ENCODE measurements at regions not wholly inside any gene's neighbourhood (a gene's known extent, or its start where the extent isn't known, plus 50 kb on each side); places are given as distances from the start of the nearest gene placed in this dataset.
"Not testable (repeated sequence)": the region's sequence is repeated elsewhere in the genome, so short reads cannot be mapped to it uniquely, and the experiment has no call there.

DNA sequence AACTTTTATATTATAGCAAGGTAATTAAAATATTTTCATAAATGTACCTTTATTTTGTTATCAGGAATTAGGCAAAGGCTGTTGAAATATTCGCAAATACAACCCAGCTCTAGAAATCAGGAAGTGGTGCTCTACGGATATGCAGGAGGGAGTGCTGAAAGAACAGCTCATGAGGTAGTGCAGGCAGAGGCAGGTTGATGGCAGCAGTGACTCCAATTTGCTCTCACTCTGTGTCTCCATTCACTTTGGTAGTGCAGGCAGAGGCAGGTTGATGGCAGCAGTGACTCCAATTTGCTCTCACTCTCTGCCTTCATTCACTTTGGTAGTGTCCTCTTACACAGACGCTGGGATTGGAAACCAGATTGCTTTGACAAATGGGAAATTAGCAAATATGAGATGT lies 277.9 kb downstream of the TRIML1 start:
- no peak for DNase-seq (ENCODE audit: low spot score)
- intact Hi-C loops (cut with DNase I) = no loop called here
- ATAC-seq = no peak

GRCh38 chr4:188423039-188423438 lies 283.8 kb downstream of the TRIML1 start:
- ATAC-seq (no peak), DNase-seq (ENCODE audit: low spot score) (no peak)
- intact Hi-C loops (cut with DNase I) = no loop called here

DNA sequence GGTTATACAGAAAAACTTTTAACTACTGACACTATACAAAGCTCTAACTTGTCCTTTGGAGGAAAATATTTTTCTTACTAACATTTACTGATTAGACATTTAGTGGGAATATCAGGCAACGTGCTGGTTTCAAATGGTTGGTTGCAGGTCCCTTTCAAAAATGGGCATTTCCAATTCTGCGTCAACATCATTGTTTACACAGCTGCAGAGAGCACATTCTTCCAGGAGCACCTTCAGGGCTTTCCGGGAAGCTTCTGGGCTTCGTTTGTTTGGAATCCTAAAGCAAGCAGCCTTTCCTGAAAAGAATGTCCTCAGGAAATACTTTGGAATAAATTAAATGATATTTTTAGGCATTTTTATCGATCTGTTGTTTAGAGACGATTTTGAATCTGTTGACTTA lies 289.7 kb downstream of the TRIML1 start:
- ATAC-seq = peak; percentile 70
- intact Hi-C loops (cut with DNase I) = no loop called here

DNA sequence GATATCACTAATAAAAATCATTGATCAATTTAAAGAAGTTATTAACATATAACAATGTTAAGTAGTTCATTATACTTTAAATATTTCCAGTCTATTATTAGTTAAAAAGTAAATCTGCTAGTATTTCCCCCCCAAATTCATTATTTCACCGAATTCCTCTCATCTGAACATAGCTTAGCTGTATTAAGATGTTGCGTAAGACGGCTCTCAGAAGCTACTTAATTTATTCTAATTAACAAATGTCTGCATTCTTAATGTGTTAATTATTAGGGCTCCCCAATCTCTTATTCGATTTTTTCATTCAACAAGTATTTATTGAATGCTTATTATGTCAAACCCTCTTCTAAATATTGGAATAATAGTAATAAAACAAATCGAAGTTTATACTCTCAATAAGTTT lies 290.7 kb downstream of the TRIML1 start:
- intact Hi-C loops (cut with DNase I) = no loop called here

More for the DNA sequence above, 289.7 kb downstream of the TRIML1 start:
- no peak for DNase-seq (ENCODE audit: low spot score)

GRCh38 chr4:188430384-188430783 lies 291.1 kb downstream of the TRIML1 start:
- ATAC-seq (peak; percentile 55), DNase-seq (ENCODE audit: low spot score) (no peak)
- intact Hi-C loops (cut with DNase I) = no loop called here

More for the DNA sequence above, 290.7 kb downstream of the TRIML1 start:
- ATAC-seq (no peak), DNase-seq (ENCODE audit: low spot score) (no peak)

DNA sequence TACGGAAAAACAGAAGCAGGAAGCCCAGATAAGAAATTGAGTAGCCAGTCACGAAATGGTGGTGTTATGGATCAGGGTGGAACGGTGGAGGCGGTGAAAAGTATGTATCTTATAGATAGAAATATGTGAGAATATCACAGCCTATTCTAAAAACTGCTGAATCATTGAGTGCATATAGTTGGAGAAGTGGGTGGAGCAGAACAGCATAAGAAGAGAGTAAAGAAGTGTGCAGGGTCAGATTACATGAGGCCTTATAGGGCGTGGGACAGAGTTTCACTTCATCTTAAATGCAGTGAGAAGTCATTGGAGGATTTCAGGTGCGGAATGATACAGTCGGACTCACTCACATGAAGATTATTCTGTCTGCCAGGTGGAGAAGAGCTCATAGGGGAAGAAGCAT lies 293.1 kb downstream of the TRIML1 start:
- no peak for DNase-seq (ENCODE audit: low spot score)
- ATAC-seq = no peak
- intact Hi-C loops (cut with DNase I) = no loop called here

- ATAC-seq (no peak), DNase-seq (ENCODE audit: low spot score) (no peak)
- intact Hi-C loops (cut with DNase I) = no loop called here
These were observed 294.6 kb downstream of the TRIML1 start for GRCh38 chr4:188433741-188434315.

GRCh38 chr4:188434643-188435042 lies 295.4 kb downstream of the TRIML1 start:
- no peak for DNase-seq (ENCODE audit: low spot score)
- intact Hi-C loops (cut with DNase I) = no loop called here

GRCh38 chr4:188435381-188435780 lies 296.1 kb downstream of the TRIML1 start:
- ATAC-seq (no peak), DNase-seq (ENCODE audit: low spot score) (no peak)
- intact Hi-C loops (cut with DNase I) = no loop called here

More at GRCh38 chr4:188434643-188435042, 295.4 kb downstream of the TRIML1 start:
- no peak for ATAC-seq

GRCh38 chr4:188437535-188437934 lies 298.3 kb downstream of the TRIML1 start:
- DNase-seq (ENCODE audit: low spot score) (no peak), ATAC-seq (no peak)
- intact Hi-C loops (cut with DNase I) = no loop called here

GRCh38 chr4:188438391-188438824 lies 299.2 kb downstream of the TRIML1 start:
- intact Hi-C loops (cut with DNase I); ATAC-seq; DNase-seq (ENCODE audit: low spot score): not testable (repeated sequence)

GRCh38 chr4:188439641-188440311 lies 300.5 kb downstream of the TRIML1 start:
- ATAC-seq (peak; percentile 34), DNase-seq (ENCODE audit: low spot score) (no peak)
- intact Hi-C loops (cut with DNase I) = no loop called here

- no peak for ATAC-seq
These were observed 305.3 kb downstream of the TRIML1 start for GRCh38 chr4:188444500-188444899.

GRCh38 chr4:188448996-188449395 lies 309.8 kb downstream of the TRIML1 start:
- ATAC-seq; DNase-seq (ENCODE audit: low spot score); intact Hi-C loops (cut with DNase I): not testable (repeated sequence)

More at GRCh38 chr4:188444500-188444899, 305.3 kb downstream of the TRIML1 start:
- intact Hi-C loops (cut with DNase I) = no loop called here
- no peak for DNase-seq (ENCODE audit: low spot score)

- DNase-seq (ENCODE audit: low spot score) (no peak), ATAC-seq (no peak)
- intact Hi-C loops (cut with DNase I) = no loop called here
These were observed 311.3 kb downstream of the TRIML1 start for GRCh38 chr4:188450571-188450970.

- intact Hi-C loops (cut with DNase I) = no loop called here
- no peak for ATAC-seq
- no peak for DNase-seq (ENCODE audit: low spot score)
These were observed 312.9 kb downstream of the TRIML1 start for GRCh38 chr4:188452097-188452496.

GRCh38 chr4:188454575-188454974 lies 315.3 kb downstream of the TRIML1 start:
- no peak for ATAC-seq
- no peak for DNase-seq (ENCODE audit: low spot score)
- intact Hi-C loops (cut with DNase I) = no loop called here

DNA sequence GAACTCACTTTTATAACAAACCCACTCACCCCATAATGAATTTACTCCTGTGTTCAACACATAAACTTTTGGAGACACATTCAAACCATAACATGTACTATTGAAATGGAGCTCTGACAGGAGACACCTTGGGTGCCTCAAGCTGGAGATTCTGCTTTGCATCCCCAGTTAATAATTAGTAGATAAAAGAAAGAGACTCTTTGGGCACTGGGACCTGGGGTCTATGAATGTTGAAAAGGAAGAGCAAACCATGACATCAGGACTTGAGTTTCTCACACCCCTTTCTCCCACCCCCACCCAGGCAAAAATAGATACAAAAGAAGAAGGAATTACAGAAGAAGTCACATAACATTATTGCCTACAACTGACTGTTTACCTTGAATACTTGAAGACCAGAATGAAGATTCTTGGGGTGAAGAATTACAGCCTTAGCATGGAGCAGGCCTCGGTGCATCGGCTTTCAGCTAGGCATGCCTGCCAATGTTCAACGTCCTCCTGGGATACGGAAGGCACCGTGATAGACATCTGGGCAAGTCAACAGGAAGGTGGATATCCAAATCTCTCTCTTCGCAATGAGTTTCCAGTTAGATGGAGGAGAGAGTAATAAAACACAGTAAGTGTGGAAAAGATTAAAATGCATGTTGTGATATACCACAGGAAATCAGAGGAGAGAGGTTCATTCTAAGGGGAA lies 316.0 kb downstream of the TRIML1 start:
- intact Hi-C loops (cut with DNase I) = no loop called here
- ATAC-seq (no peak), DNase-seq (ENCODE audit: low spot score) (no peak)

DNA sequence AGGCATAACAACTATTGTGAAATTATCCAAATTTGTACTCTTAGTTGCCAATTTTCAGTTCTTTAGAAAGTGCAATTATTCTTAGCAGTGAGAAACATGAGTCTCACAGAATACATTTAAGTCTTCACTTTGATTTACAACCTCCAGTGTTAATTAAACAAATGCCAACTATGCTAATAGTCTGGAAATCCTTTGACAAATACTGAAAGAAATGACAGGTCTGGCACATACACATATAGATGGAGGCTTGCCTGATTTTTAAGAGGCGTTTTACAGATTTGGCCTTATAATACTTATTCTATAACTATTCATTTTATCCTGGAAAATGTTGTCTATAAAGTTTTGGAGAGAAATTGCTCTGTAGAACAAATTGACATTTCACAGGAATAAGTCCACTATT lies 320.1 kb downstream of the TRIML1 start:
- intact Hi-C loops (cut with DNase I) = no loop called here
- ATAC-seq (no peak), DNase-seq (ENCODE audit: low spot score) (no peak)

DNA sequence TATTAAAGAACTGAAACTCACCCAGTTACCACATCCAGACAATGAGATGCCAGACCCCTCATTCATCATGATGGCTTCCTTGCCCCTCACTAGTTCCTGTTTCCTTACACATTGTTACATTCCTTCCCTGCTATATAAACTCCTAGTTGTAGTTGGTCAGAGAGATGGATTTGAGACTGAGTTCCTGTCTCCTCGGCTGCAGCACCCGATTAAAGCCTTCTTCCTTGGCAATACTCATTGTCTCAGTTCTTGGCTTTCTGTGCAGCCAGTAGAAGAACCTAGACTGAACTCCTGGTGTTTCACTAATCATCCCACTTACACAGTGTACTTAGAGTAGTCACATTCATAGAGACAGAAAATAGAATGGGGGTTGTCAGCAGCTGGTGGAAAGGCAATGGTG lies 324.7 kb downstream of the TRIML1 start:
- ATAC-seq (no peak), DNase-seq (ENCODE audit: low spot score) (no peak)
- intact Hi-C loops (cut with DNase I) = no loop called here

Measured in sciatic nerve (tissue), 2 donors.